ENCODE measurements at regions not wholly inside any gene's neighbourhood (a gene's known extent, or its start where the extent isn't known, plus 50 kb on each side); places are given as distances from the start of the nearest gene placed in this dataset.

GRCh38 chr1:232290570-232290969, 339.4 kb downstream of the SIPA1L2 start:
- TF ChIP-seq, protein P1, sequence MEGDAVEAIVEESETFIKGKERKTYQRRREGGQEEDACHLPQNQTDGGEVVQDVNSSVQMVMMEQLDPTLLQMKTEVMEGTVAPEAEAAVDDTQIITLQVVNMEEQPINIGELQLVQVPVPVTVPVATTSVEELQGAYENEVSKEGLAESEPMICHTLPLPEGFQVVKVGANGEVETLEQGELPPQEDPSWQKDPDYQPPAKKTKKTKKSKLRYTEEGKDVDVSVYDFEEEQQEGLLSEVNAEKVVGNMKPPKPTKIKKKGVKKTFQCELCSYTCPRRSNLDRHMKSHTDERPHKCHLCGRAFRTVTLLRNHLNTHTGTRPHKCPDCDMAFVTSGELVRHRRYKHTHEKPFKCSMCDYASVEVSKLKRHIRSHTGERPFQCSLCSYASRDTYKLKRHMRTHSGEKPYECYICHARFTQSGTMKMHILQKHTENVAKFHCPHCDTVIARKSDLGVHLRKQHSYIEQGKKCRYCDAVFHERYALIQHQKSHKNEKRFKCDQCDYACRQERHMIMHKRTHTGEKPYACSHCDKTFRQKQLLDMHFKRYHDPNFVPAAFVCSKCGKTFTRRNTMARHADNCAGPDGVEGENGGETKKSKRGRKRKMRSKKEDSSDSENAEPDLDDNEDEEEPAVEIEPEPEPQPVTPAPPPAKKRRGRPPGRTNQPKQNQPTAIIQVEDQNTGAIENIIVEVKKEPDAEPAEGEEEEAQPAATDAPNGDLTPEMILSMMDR (IDR thresholded peaks at IDR 0.05; ENCODE audit: low read length) = no peak
- TF ChIP-seq EZH2 (optimal IDR thresholded peaks at IDR 0.05; ENCODE audit: low read depth, low read length) (no peak), EZH2phosphoT487 (IDR thresholded peaks at IDR 0.05; ENCODE audit: low read length) (no peak)
